Epithelial cell of proximal tubule (primary cell): ENCODE measurements at regions not wholly inside any gene's neighbourhood (a gene's known extent, or its start where the extent isn't known, plus 50 kb on each side); places are given as distances from the start of the nearest gene placed in this dataset.

ENCODE experiments used
- DNase-seq: peaks from one replicate; pipeline ENCODE4 v3.0.0-alpha.2; 2011; ENCODE audit warnings: low read depth
- H3K4me3 ChIP-seq: 2 replicates; pipeline ENCODE4 v1.5.1; 2011; ENCODE audit warnings: low read depth, mild to moderate bottlenecking, low read length
- TF ChIP-seq, protein P1 (sequence below): conservative IDR thresholded peaks from 2 replicates; pipeline ENCODE4 v1.5.1; 2012; ENCODE audit warnings: low read depth, mild to moderate bottlenecking, low read length

DNA sequence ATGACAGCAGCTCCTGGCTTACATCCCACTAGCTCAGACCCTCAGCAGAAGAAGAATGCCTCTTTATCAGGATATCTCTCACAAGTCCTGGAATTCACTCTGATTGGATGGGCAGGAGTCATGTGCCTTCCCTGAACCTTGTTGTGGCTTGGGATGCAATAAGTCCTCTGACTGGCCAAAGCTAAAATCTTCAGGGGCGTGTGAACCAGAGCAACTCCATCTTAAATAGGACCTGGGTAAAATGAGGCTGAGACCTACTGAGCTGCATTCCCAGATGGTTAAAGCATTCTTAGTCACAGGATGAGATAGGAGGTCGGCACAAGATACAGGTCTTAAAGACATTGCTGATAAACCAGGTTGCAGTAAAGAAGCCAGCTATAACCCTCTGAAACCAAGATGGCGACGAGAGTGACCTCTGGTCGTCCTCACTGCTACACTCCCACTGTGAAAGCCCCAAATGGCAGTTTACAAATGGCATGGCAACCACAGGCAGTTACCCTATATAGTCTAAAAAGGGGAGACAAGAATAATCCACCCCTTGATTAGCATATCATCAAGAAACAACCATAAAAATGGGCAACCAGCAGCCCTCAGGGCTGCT is 60.4 kb upstream of the FICD start:
- no peak overlapping the region for H3K4me3 ChIP-seq
- no peak for DNase-seq
- TF ChIP-seq, protein P1, sequence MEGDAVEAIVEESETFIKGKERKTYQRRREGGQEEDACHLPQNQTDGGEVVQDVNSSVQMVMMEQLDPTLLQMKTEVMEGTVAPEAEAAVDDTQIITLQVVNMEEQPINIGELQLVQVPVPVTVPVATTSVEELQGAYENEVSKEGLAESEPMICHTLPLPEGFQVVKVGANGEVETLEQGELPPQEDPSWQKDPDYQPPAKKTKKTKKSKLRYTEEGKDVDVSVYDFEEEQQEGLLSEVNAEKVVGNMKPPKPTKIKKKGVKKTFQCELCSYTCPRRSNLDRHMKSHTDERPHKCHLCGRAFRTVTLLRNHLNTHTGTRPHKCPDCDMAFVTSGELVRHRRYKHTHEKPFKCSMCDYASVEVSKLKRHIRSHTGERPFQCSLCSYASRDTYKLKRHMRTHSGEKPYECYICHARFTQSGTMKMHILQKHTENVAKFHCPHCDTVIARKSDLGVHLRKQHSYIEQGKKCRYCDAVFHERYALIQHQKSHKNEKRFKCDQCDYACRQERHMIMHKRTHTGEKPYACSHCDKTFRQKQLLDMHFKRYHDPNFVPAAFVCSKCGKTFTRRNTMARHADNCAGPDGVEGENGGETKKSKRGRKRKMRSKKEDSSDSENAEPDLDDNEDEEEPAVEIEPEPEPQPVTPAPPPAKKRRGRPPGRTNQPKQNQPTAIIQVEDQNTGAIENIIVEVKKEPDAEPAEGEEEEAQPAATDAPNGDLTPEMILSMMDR, result no peak

DNA sequence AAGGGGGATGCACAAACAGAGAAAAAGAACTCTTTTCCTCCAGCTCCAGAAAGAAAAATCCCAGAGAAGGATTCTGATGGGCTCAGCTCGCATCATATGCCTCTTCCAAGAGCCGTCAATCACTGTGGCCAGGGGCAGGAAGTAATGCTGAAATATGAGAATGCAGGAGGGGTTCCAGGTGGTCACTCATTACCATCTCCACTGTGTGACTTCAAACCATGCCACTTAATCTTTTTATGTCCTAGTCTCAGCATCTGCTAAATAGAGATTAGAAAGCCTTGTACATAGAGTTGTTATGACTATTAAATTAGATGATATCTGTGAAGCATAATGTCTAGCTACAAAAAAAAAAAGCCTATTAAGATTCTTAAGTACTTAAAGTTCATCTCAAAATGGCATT is 65.6 kb upstream of the FICD start:
- TF ChIP-seq, protein P1, result no peak

DNA sequence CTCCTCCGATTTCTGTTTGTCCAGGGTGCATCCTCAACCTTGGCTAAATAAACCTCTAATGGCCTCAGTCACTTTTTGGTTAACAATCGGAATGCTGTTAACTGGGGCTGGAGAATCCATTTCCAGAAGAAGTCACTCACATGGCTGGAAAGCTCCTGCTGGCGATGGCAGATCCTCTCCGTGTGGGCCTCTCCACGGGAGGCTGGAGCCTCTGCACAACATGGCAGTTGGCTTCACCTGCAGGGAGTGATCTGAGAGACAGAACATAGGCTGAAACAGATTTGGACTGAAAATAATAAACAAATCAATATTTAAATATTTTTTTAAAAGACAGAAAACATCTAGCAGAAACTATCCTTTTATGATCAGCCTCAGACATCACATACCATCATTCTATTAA is 66.8 kb upstream of the FICD start:
- DNase-seq, result no peak
- H3K4me3 ChIP-seq, result no peak overlapping the region
- TF ChIP-seq, protein P1, result no peak

More for the DNA sequence above, 65.6 kb upstream of the FICD start:
- DNase-seq, result no peak
- H3K4me3 ChIP-seq, result no peak overlapping the region

DNA sequence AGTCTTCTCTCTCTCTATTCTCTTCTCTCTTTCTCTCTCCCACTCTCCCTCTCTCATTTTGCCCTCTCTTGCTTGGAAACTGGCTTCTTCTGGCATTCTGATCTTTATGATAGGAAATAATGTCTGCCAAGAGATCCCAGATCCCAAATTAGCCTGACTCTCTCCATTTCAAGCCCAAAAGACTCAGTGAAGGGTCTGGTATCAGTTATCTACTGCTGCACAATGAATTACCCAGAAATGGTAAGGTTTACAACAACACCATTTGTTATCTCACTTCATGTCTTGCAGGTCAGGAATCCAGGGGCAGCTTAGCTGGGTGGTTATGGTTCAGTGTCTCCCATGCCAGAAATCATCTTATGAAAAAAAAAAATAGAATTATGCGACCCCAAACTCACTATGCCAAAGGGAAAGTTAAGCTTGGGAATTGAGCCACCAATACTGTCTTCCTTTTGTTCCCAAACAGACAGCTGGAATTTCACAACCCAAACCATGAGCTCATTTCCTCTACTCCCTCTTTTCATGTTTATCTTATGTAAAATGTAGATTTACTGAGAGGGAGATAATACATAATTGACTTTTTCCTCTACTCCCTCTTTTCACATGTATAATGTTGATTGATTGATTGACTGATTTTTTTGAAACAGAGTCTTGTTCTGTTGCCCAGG is 67.8 kb upstream of the FICD start:
- no peak overlapping the region for H3K4me3 ChIP-seq
- no peak for DNase-seq
- TF ChIP-seq, protein P1, result no peak

DNA sequence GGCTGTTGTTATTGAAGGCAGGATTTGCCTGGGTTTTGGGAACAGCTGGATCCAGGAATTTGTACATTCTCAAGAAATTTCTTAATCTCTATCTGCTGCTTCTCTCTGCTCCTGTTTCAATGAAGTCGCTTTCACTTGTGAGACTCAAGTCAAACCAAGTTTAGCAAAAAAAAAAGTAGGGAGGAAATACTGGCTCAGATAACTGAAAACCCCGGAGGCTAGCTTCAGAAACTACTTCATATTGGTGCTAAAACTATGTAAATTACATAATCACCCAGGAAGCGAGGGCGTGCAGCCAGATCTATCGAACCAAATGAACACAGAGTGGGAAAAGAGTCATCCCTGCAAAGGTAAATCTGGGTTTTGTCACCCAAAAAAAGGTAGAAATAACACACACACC is 68.3 kb upstream of the FICD start:
- TF ChIP-seq, protein P1, result no peak
- DNase-seq, result no peak
- H3K4me3 ChIP-seq, result no peak overlapping the region

DNA sequence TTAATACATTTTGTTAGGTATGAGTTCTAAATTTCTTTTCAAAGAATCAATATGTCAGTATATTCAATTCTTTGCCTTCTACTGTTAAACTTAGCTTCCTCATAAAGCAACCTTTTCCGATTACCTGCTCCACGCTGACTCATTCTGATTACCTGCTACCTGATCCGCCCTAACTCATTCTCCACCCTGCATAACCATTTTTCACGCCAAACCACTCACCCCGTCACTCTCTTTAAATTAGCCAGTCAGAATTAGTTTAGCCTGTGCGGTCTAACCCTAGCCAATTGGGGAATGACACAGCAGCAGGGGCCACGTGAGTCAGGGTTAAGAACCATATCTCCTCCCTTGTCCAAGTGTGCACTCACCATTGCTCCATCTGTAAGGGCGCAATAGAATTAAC is 72.2 kb upstream of the FICD start:
- no peak overlapping the region for H3K4me3 ChIP-seq
- TF ChIP-seq, protein P1, result no peak
- no peak for DNase-seq

DNA sequence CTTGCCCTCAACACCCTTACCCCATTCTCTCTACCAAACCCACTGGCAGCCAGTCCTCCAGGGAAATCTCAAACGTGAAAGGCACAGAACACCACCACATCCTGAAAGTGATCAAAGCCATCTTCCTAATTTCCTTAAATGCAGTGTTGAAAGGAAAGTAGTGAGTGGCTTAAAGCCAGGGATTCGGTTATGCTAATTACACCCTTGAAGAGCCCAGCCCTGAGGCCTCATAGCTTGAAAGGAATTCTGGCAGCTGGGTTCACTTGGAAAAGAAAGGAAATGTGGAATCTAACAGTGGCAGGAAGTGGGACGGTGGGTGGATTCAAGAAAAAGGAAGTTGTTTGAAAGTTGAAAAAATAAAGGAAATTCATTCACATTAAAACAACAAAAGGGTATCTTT is 73.0 kb upstream of the FICD start:
- TF ChIP-seq, protein P1, result no peak
- no peak for DNase-seq
- H3K4me3 ChIP-seq, result no peak overlapping the region
